Vagina (tissue), 2 donors: ENCODE measurements at regions not wholly inside any gene's neighbourhood (a gene's known extent, or its start where the extent isn't known, plus 50 kb on each side); places are given as distances from the start of the nearest gene placed in this dataset.

Experiments used
- DNase-seq, 2 donors: peaks; one replicate each; pipeline ENCODE4 v3.0.0-alpha.2; 2017; ENCODE audit errors: extremely low spot score in 2 of 2
- H3K27ac ChIP-seq: fragments of 200-600 bp; sonication (generic); one replicate; pipeline ENCODE4 v1.5.1; 2019
- H3K27me3 ChIP-seq: fragments of 200-600 bp; sonication (generic); one replicate; pipeline ENCODE4 v1.5.1; 2019
- H3K36me3 ChIP-seq, 2 donors: fragments of 200-600 bp; sonication (generic); one replicate each; pipeline ENCODE4 v1.5.1; 2017 to 2019
- H3K4me1 ChIP-seq: fragments of 200-600 bp; sonication (generic); one replicate; pipeline ENCODE4 v1.5.1; 2019
- H3K4me3 ChIP-seq, 2 donors: fragments of 200-600 bp; sonication (generic); 1 replicate in 1 of 2; 2 replicates in 1 of 2; pipeline ENCODE4 v1.5.1; 2016 to 2019
- H3K9me3 ChIP-seq: fragments of 200-600 bp; sonication (generic); one replicate; pipeline ENCODE4 v1.5.1; 2019
- CTCF ChIP-seq, 3 experiments: fragments of 450-650 bp in 2 of 3; fragments of 200-600 bp in 1 of 3; sonication (generic) in 1 of 3; IDR thresholded peaks; one replicate each; pipeline ENCODE4 v1.5.1; 2017 to 2019; ENCODE audit warnings: antibody characterized with exemption in 3 of 3, mild to moderate bottlenecking in 2 of 3, moderate library complexity in 2 of 3
- POLR2A ChIP-seq, 2 donors: fragments of 450-650 bp; IDR thresholded peaks; one replicate each; pipeline ENCODE4 v1.6.1; 2017; ENCODE audit warnings: antibody characterized with exemption in 2 of 2, mild to moderate bottlenecking in 2 of 2, moderate library complexity in 2 of 2
- POLR2AphosphoS5 ChIP-seq, 2 donors: sonication (generic); formaldehyde crosslinking; IDR thresholded peaks; one replicate each; pipeline ENCODE4 v1.9.0; 2017; ENCODE audit warnings: antibody characterized with exemption in 2 of 2, mild to moderate bottlenecking in 2 of 2, low read depth in 1 of 2; ENCODE audit not compliant: insufficient read depth in 1 of 2
- intact Hi-C: fragments of 100-400 bp; cut with DNase I; formaldehyde crosslinking; loops from one replicate; pipeline ENCODE4 v1.15.1; 2023

- no peak overlapping the region for H3K4me3 ChIP-seq
- no peak for TF ChIP-seq POLR2A (IDR thresholded peaks at IDR 0.05)
- no peak for TF ChIP-seq POLR2AphosphoS5 (IDR thresholded peaks at IDR 0.05; ENCODE audit: insufficient read depth in 1 of 2, low read depth in 1 of 2)
- TF ChIP-seq CTCF (IDR thresholded peaks at IDR 0.05): no peak
- no peaks in the 10 kb centered on the region for H3K27me3 ChIP-seq
- H3K27ac ChIP-seq: no peak overlapping the region
- no peaks in the 10 kb centered on the region for H3K36me3 ChIP-seq
- H3K9me3 ChIP-seq: no peaks in the 10 kb centered on the region
- H3K4me1 ChIP-seq: no peaks in the 10 kb centered on the region
- DNase-seq: no peak
- intact Hi-C loops: no loop called here
Observed at GRCh38 chr12:127556231-127556886, 710.6 kb upstream of the TMEM132C start.

- Histone ChIP-seq H3K27ac (no peak overlapping the region), H3K9me3 (no peaks in the 10 kb centered on the region), H3K4me1 (no peaks in the 10 kb centered on the region), H3K36me3 (no peaks in the 10 kb centered on the region), H3K27me3 (no peaks in the 10 kb centered on the region), H3K4me3 (no peak overlapping the region)
- TF ChIP-seq POLR2AphosphoS5 (IDR thresholded peaks at IDR 0.05; ENCODE audit: insufficient read depth in 1 of 2, low read depth in 1 of 2): no peak
- TF ChIP-seq CTCF (IDR thresholded peaks at IDR 0.05): no peak
- TF ChIP-seq POLR2A (IDR thresholded peaks at IDR 0.05): no peak
- intact Hi-C loops: no loop called here
- DNase-seq: no peak
Observed at GRCh38 chr12:127558361-127558760, 708.6 kb upstream of the TMEM132C start.

GRCh38 chr12:127559349-127560040 lies 707.5 kb upstream of the TMEM132C start:
- Histone ChIP-seq H3K36me3 (no peaks in the 10 kb centered on the region), H3K27ac (no peak overlapping the region), H3K9me3 (no peaks in the 10 kb centered on the region), H3K27me3 (no peaks in the 10 kb centered on the region), H3K4me3 (no peak overlapping the region), H3K4me1 (no peaks in the 10 kb centered on the region)
- TF ChIP-seq POLR2AphosphoS5 (IDR thresholded peaks at IDR 0.05; ENCODE audit: insufficient read depth in 1 of 2, low read depth in 1 of 2) (no peak), POLR2A (IDR thresholded peaks at IDR 0.05) (no peak), CTCF (IDR thresholded peaks at IDR 0.05) (no peak)
- DNase-seq: no peak
- intact Hi-C loops: no loop called here

GRCh38 chr12:127560041-127560478 lies 706.9 kb upstream of the TMEM132C start:
- DNase-seq: no peak
- Histone ChIP-seq H3K27ac (no peak overlapping the region), H3K4me1 (no peaks in the 10 kb centered on the region), H3K4me3 (no peak overlapping the region), H3K36me3 (no peaks in the 10 kb centered on the region), H3K9me3 (no peaks in the 10 kb centered on the region), H3K27me3 (no peaks in the 10 kb centered on the region)
- TF ChIP-seq CTCF (IDR thresholded peaks at IDR 0.05): no peak
- no peak for TF ChIP-seq POLR2A (IDR thresholded peaks at IDR 0.05)
- TF ChIP-seq POLR2AphosphoS5 (IDR thresholded peaks at IDR 0.05; ENCODE audit: insufficient read depth in 1 of 2, low read depth in 1 of 2): no peak
- intact Hi-C loops: no loop called here

- TF ChIP-seq POLR2AphosphoS5 (IDR thresholded peaks at IDR 0.05; ENCODE audit: insufficient read depth in 1 of 2, low read depth in 1 of 2) (no peak), POLR2A (IDR thresholded peaks at IDR 0.05) (no peak)
- intact Hi-C loops: no loop called here
- no peaks in the 10 kb centered on the region for H3K4me1 ChIP-seq
Observed at GRCh38 chr12:127562816-127563215, 704.2 kb upstream of the TMEM132C start.

More at GRCh38 chr12:127562816-127563215, 704.2 kb upstream of the TMEM132C start:
- Histone ChIP-seq H3K4me3 (no peak overlapping the region), H3K9me3 (no peaks in the 10 kb centered on the region), H3K27me3 (no peaks in the 10 kb centered on the region), H3K27ac (no peak overlapping the region), H3K36me3 (no peaks in the 10 kb centered on the region)
- DNase-seq: no peak
